Brain microvascular endothelial cell (primary cell): ENCODE measurements at regions not wholly inside any gene's neighbourhood (a gene's known extent, or its start where the extent isn't known, plus 50 kb on each side); places are given as distances from the start of the nearest gene placed in this dataset.
"Not testable (repeated sequence)": the region's sequence is repeated elsewhere in the genome, so short reads cannot be mapped to it uniquely, and the experiment has no call there.

Experiments used
- DNase-seq: peaks from one replicate; pipeline ENCODE4 v3.0.0-alpha.2; 2020
- H3K27ac ChIP-seq: fragments of 250-450 bp; sonication (Bioruptor Pico); 2 replicates; pipeline ENCODE4 v1.5.1; 2020; ENCODE audit warnings: mild to moderate bottlenecking, moderate library complexity
- H3K27me3 ChIP-seq: fragments of 250-450 bp; sonication (Bioruptor Pico); replicated peaks from 2 replicates; pipeline ENCODE4 v1.5.1; 2020; ENCODE audit warnings: mild to moderate bottlenecking
- H3K36me3 ChIP-seq: fragments of 250-450 bp; sonication (Bioruptor Pico); replicated peaks from 2 replicates; pipeline ENCODE4 v1.5.1; 2020; ENCODE audit warnings: mild to moderate bottlenecking
- H3K4me3 ChIP-seq: 2 replicates; pipeline ENCODE4 v1.5.1; 2011; ENCODE audit warnings: low read depth, mild to moderate bottlenecking, control low read depth, low read length, moderate library complexity
- CTCF ChIP-seq: IDR thresholded peaks from 2 replicates; pipeline ENCODE4 v1.5.1; 2011; ENCODE audit warnings: low read depth, mild to moderate bottlenecking, moderate library complexity, low read length, control low read depth, inconsistent platforms; ENCODE audit errors: missing control alignments
- in situ Hi-C: cut with HindIII; loops from 2 replicates; pipeline ENCODE4 v1.10.0; 2017; ENCODE audit warnings: low sequenced_read_pairs, low pct_ligation_motif_present

GRCh38 chr3:31094048-31094447, 199.6 kb upstream of the GADL1 start:
- in situ Hi-C loops = no loop called here
- Histone ChIP-seq H3K4me3 (no peak overlapping the region), H3K27me3 (no peaks in the 10 kb centered on the region), H3K27ac (no peak overlapping the region), H3K36me3 (no peaks in the 10 kb centered on the region)
- no peak for TF ChIP-seq CTCF
- DNase-seq = no peak

GRCh38 chr3:31095255-31095654, 200.8 kb upstream of the GADL1 start:
- H3K27ac ChIP-seq = no peak overlapping the region
- no peaks in the 10 kb centered on the region for H3K36me3 ChIP-seq
- in situ Hi-C loops = no loop called here
- no peak overlapping the region for H3K4me3 ChIP-seq
- H3K27me3 ChIP-seq = no peaks in the 10 kb centered on the region
- no peak for DNase-seq
- TF ChIP-seq CTCF = no peak

- TF ChIP-seq CTCF = no peak
- H3K36me3 ChIP-seq = no peaks in the 10 kb centered on the region
- no peaks in the 10 kb centered on the region for H3K27me3 ChIP-seq
Observed at GRCh38 chr3:31096661-31097395, 202.4 kb upstream of the GADL1 start.

GRCh38 chr3:31100519-31100918, 206.1 kb upstream of the GADL1 start:
- H3K27ac ChIP-seq = no peak overlapping the region
- no peak for TF ChIP-seq CTCF
- no peaks in the 10 kb centered on the region for H3K36me3 ChIP-seq
- DNase-seq = no peak
- no peak overlapping the region for H3K4me3 ChIP-seq
- no peaks in the 10 kb centered on the region for H3K27me3 ChIP-seq
- in situ Hi-C loops = no loop called here

More at GRCh38 chr3:31096661-31097395, 202.4 kb upstream of the GADL1 start:
- Histone ChIP-seq H3K27ac (no peak overlapping the region), H3K4me3 (no peak overlapping the region)
- no peak for DNase-seq
- in situ Hi-C loops = no loop called here

- H3K36me3 ChIP-seq, H3K4me3 ChIP-seq, in situ Hi-C loops, H3K27ac ChIP-seq, H3K27me3 ChIP-seq, DNase-seq: not testable (repeated sequence)
Observed at GRCh38 chr3:31101285-31101684, 206.8 kb upstream of the GADL1 start.

GRCh38 chr3:31102196-31102879, 207.9 kb upstream of the GADL1 start:
- H3K36me3 ChIP-seq = no peaks in the 10 kb centered on the region
- TF ChIP-seq CTCF = no peak
- DNase-seq = no peak
- H3K27ac ChIP-seq = no peak overlapping the region
- H3K27me3 ChIP-seq = no peaks in the 10 kb centered on the region
- in situ Hi-C loops = no loop called here
- no peak overlapping the region for H3K4me3 ChIP-seq
